ENCODE measurements at regions not wholly inside any gene's neighbourhood (a gene's known extent, or its start where the extent isn't known, plus 50 kb on each side); places are given as distances from the start of the nearest gene placed in this dataset.

GRCh38 chr5:61264273-61264661 is 67.8 kb upstream of the ZSWIM6 start:
- no peak for DNase-seq

DNA sequence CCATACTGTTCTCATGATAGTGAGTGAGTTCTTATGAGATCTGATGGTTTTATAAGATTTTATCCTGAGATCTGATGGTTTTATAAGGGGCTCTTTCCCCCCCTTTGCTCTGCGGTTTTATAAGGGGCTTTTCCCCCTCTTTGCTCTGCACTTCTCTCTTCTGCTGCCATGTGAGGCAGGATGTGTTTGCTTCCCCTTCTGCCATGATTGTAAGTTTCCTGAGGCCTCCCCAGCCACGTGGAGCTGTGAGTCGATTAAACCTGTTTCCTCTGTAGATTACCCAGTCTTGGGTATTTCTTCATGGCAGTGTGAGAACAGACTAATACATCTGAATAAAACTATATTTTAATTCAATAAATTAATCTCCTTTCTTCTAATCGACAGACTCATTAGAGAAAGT is 64.9 kb upstream of the ZSWIM6 start:
- DNase-seq: no peak

- DNase-seq: no peak
Observed at GRCh38 chr5:61268871-61269270, 63.2 kb upstream of the ZSWIM6 start.

DNA sequence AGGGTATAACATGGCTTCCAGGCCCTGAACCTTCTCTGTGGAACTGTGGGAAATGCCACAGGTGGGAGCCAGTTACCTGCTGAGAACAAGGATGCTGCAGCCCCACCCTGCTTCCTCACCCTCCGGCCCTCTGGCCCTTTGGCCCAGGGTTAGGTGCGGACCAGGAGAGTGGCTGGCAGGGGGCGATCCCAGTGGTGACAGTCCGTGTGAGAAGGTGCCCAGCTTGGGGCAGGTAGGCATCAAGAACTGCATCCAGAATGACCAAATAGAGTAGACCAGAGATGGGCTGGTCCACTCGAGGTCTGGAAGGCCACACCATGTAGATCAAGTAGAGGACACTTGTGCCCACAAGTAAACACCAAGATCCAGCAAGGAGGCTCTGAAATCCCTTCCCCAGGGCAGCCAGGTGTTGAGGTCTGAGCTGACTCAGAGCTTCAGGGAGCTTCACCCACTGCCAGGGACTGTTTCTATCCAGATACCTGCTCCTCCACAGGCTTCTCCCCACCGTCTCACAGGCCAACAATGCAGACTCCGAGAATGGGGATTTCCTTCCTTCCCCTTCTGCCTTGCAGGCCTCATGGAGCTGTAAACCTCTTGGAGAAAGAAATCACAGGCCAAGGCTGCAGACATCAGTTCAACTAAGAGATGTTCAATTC is 61.4 kb upstream of the ZSWIM6 start:
- no peak for DNase-seq

GRCh38 chr5:61272688-61273087 is 59.4 kb upstream of the ZSWIM6 start:
- no peak for DNase-seq

DNA sequence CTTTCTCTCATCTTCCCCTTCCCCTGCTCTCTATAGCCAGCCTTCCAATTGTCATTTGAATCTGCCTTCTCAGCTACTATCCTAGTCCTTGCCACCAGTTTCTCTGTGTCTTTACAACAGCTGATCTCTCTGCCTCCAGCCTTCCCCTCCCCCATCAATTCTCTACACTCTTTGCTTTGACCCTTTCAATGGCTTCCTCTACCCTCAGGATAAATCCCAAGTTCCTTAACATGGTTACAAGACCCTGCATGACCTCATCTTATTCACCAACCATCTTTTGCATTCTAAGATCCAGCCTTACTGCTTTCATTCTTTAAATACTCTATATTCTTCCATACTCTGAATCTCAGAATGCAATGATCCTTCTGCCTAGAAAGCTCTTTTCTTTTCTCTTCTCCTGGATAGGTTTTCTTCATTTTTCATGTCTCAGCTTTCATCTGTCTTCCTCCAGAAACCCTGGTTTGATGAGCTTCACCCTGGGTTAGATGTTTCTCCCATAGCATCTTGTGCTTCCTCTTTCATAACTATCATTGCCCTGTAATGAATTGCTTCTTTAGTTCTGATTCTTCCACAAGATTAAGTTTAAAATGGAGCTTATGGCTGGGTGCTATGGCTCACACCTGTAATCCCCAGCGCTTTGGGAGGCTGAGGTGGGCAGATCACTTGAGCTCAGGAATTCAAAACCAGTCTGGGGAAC is 58.6 kb upstream of the ZSWIM6 start:
- DNase-seq: no peak

DNA sequence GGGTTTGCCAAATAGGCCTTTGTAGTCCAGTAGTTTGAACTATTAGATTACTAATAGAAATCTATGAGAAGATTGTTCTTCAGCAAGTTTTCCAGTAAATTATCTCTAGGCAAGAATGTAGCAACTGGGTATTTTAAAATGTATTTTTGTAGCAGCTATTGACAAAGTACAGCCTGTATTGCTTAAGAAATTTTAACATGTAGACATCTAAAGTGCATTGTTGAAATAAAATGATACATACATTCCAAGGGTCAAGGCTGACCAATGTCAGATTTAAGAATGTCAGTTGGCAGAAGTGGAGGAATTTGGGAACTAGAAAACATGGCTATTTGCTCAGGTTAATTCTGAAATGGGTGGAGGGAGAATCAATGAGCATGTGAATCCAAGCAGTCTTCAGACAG is 57.5 kb upstream of the ZSWIM6 start:
- no peak for DNase-seq

GRCh38 chr5:61275841-61276240 is 56.2 kb upstream of the ZSWIM6 start:
- DNase-seq: peak; percentile 56

GRCh38 chr5:61277190-61277589 is 54.9 kb upstream of the ZSWIM6 start:
- DNase-seq: peak; percentile 30

- no peak for DNase-seq
Observed at GRCh38 chr5:61277781-61278180, 54.3 kb upstream of the ZSWIM6 start.

- no peak for DNase-seq
Observed at GRCh38 chr5:61279725-61280124, 52.3 kb upstream of the ZSWIM6 start.

GRCh38 chr5:61280205-61280604 is 51.9 kb upstream of the ZSWIM6 start:
- peak; percentile 32 for DNase-seq

- peak; percentile 32 for DNase-seq
Observed at GRCh38 chr5:61280761-61281427, 51.2 kb upstream of the ZSWIM6 start.

DNA sequence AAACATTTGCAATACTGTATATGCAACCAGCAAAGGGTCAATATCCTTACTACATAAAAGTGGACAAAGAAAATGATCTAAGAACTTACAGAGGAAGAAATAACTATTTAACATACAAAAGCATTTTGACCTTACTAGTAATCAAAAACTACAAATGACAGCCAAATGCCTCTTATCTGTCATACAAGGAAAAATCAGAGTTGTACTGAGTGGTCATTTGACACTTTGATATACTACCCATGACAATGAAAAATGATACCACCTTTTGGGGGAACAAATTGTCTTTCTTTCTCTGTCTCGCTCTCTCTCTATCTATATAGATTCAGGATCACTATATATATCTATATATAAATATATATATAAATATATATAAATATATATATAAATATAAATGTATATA is 50.4 kb upstream of the ZSWIM6 start:
- no peak for DNase-seq

All from activated CD4-positive, alpha-beta T cell treated with anti-CD3 and anti-CD28 coated beads for 48 hours (primary cell).